ENCODE measurements at regions not wholly inside any gene's neighbourhood (a gene's known extent, or its start where the extent isn't known, plus 50 kb on each side); places are given as distances from the start of the nearest gene placed in this dataset.
"Not testable (repeated sequence)": the region's sequence is repeated elsewhere in the genome, so short reads cannot be mapped to it uniquely, and the experiment has no call there.

DNA sequence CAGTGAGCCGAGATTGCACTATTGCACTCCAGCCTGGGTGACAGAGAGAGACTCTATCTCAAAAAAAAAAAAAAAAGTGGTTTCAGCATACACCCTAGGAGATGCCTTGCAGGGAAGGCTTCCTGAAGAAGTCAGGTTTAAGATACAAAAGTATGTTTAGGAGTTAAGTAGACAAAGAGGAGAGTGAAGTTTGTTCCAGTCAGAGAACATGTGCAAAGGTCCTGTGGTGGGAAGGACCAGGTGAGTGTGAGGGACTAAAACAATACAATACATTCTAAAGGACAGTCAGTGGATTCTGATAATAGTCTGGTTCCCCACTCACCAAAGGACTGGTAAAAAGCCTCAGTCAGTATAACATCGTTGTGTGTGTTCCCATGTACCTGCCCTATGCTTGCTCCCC is 299.3 kb downstream of the HIVEP2 start:
- Mint-ChIP-seq H3K9me3 (ENCODE audit: unreplicated experiment) (peaks cover 4% of the 10 kb centered on the region), H3K27ac (ENCODE audit: unreplicated experiment) (no peak overlapping the region)

DNA sequence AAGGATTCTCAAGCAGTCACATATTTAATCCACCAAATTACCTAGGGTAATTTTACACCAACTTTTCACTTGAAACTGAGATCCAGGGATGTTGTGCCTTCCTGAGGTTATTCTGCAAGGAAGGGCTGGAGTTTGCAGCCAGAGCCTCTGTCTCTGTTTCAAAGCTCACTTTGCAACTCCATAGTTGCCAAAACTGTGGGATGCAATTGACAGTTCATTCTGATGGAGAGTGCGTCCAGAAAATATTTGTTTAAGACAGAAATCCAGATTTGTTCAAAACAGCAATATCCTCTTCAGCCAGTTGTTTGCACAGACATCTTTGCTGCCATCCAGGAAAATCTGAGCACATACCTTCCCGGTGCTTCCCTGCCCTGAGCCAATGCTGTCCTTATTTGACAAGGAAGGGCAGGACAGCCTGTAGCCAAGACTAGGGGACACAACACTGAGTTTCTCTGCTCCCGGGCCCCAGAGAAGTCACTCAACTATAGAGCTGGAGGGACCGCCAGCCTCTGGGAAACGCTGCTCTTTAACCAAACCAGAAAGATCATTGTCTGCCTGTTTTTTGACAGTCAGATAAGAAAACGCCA is 297.4 kb downstream of the HIVEP2 start:
- TF ChIP-seq, protein P1, sequence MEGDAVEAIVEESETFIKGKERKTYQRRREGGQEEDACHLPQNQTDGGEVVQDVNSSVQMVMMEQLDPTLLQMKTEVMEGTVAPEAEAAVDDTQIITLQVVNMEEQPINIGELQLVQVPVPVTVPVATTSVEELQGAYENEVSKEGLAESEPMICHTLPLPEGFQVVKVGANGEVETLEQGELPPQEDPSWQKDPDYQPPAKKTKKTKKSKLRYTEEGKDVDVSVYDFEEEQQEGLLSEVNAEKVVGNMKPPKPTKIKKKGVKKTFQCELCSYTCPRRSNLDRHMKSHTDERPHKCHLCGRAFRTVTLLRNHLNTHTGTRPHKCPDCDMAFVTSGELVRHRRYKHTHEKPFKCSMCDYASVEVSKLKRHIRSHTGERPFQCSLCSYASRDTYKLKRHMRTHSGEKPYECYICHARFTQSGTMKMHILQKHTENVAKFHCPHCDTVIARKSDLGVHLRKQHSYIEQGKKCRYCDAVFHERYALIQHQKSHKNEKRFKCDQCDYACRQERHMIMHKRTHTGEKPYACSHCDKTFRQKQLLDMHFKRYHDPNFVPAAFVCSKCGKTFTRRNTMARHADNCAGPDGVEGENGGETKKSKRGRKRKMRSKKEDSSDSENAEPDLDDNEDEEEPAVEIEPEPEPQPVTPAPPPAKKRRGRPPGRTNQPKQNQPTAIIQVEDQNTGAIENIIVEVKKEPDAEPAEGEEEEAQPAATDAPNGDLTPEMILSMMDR (IDR thresholded peaks at IDR 0.05) = no peak
- H3K27ac Mint-ChIP-seq (ENCODE audit: unreplicated experiment) = no peak overlapping the region
- no peaks in the 10 kb centered on the region for H3K36me3 Mint-ChIP-seq (ENCODE audit: unreplicated experiment)
- H3K4me3 Mint-ChIP-seq (ENCODE audit: unreplicated experiment) = no peak overlapping the region
- H3K9me3 Mint-ChIP-seq (ENCODE audit: unreplicated experiment) = no peaks in the 10 kb centered on the region
- no peak for DNase-seq (ENCODE audit: extremely low spot score, unreplicated experiment)
- peaks cover 51% of the 10 kb centered on the region for H3K27me3 Mint-ChIP-seq (ENCODE audit: unreplicated experiment)
- no peaks in the 10 kb centered on the region for H3K4me1 Mint-ChIP-seq (ENCODE audit: unreplicated experiment)

More for the DNA sequence above, 299.3 kb downstream of the HIVEP2 start:
- H3K27me3 Mint-ChIP-seq (ENCODE audit: unreplicated experiment) = peaks cover 68% of the 10 kb centered on the region
- no peak overlapping the region for H3K4me3 Mint-ChIP-seq (ENCODE audit: unreplicated experiment)
- TF ChIP-seq, protein P1 (IDR thresholded peaks at IDR 0.05) = no peak
- no peak for DNase-seq (ENCODE audit: extremely low spot score, unreplicated experiment)
- H3K4me1 Mint-ChIP-seq (ENCODE audit: unreplicated experiment) = no peaks in the 10 kb centered on the region
- H3K36me3 Mint-ChIP-seq (ENCODE audit: unreplicated experiment) = no peaks in the 10 kb centered on the region

DNA sequence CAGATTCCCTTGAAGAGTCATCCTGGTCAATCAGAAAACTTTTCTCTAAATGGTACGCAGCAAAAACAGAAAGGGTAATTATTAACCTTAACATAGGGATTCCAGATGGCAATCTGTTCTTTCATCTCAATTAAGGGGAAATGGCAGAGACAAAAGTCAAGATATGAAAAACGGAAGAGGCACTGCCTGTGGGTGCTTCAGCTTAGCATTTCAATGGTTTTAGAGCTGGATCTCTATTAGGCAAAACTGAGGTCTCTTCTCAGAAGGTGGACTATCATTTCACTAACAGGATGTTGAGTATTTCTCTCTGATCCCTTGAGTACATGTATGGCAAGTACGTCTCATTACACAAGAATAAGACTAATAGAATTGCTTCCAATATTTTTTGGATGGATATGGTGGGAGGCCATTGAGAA is 296.9 kb downstream of the HIVEP2 start:
- H3K4me3 Mint-ChIP-seq (ENCODE audit: unreplicated experiment) = no peak overlapping the region
- no peaks in the 10 kb centered on the region for H3K36me3 Mint-ChIP-seq (ENCODE audit: unreplicated experiment)
- no peaks in the 10 kb centered on the region for H3K9me3 Mint-ChIP-seq (ENCODE audit: unreplicated experiment)
- peaks cover 55% of the 10 kb centered on the region for H3K27me3 Mint-ChIP-seq (ENCODE audit: unreplicated experiment)
- no peaks in the 10 kb centered on the region for H3K4me1 Mint-ChIP-seq (ENCODE audit: unreplicated experiment)
- no peak overlapping the region for H3K27ac Mint-ChIP-seq (ENCODE audit: unreplicated experiment)
- TF ChIP-seq, protein P1 (IDR thresholded peaks at IDR 0.05) = no peak
- no peak for DNase-seq (ENCODE audit: extremely low spot score, unreplicated experiment)

DNA sequence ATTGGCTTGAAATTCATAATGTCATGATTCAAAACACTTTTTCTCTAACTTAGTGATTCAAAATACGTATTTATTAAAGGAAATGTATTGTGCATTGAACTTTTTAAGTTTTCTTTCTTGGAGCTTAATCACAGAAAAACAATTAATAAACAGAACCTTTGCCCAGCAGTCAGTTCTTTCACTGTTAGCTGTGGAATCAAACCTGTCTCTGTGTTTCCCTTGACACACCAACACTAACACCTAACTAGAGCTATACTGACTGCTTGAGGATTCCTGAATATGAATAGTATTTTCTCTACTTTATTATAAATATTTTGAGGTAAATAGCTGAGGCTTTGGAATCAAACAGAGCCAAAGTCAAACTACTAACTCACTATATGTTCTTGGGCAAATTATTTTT is 296.4 kb downstream of the HIVEP2 start:
- H3K4me3 Mint-ChIP-seq (ENCODE audit: unreplicated experiment) = no peak overlapping the region
- H3K9me3 Mint-ChIP-seq (ENCODE audit: unreplicated experiment) = no peaks in the 10 kb centered on the region
- no peak for DNase-seq (ENCODE audit: extremely low spot score, unreplicated experiment)
- no peaks in the 10 kb centered on the region for H3K36me3 Mint-ChIP-seq (ENCODE audit: unreplicated experiment)
- H3K27ac Mint-ChIP-seq (ENCODE audit: unreplicated experiment) = no peak overlapping the region
- no peaks in the 10 kb centered on the region for H3K4me1 Mint-ChIP-seq (ENCODE audit: unreplicated experiment)
- H3K27me3 Mint-ChIP-seq (ENCODE audit: unreplicated experiment) = peaks cover 58% of the 10 kb centered on the region
- TF ChIP-seq, protein P1 (IDR thresholded peaks at IDR 0.05) = no peak

DNA sequence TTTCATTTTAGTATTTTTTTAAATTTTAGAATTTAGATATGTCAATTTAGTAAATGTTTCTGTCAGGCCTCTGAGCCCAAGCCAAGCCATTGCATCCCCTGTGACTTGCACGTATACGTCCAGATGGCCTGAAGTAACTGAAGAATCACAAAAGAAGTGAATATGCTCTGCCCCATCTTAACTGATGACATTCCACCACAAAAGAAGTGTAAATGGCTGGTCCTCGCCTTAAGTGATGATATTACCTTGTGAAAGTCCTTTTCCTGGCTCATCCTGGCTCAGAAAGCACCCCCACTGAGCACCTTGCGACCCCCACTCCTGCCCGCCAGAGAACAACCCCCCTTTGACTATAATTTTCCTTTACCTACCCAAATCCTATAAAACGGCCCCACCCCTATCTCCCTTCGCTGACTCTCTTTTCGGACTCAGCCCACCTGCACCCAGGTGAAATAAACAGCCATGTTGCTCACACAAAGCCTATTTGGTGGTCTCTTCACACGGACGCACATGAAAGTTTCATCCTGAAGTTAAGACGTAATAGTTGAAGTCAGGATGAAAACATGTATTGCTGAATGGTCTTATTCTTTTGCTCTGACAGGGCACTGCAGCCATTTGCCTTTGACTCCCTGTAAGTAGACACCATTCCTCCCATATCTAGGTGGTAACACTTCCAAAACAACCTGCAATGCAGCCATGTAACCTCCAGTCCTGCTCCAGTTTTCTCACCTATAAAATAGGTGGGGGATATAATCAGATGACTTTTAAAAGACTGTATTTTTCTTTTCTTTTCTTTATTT is 295.3 kb downstream of the HIVEP2 start:
- H3K27me3 Mint-ChIP-seq (ENCODE audit: unreplicated experiment) = peaks cover 61% of the 10 kb centered on the region
- DNase-seq (ENCODE audit: extremely low spot score, unreplicated experiment); H3K27ac Mint-ChIP-seq (ENCODE audit: unreplicated experiment); H3K36me3 Mint-ChIP-seq (ENCODE audit: unreplicated experiment); H3K9me3 Mint-ChIP-seq (ENCODE audit: unreplicated experiment); H3K4me1 Mint-ChIP-seq (ENCODE audit: unreplicated experiment); H3K4me3 Mint-ChIP-seq (ENCODE audit: unreplicated experiment): not testable (repeated sequence)
